ENCODE measurements at regions not wholly inside any gene's neighbourhood (a gene's known extent, or its start where the extent isn't known, plus 50 kb on each side); places are given as distances from the start of the nearest gene placed in this dataset.

DNA sequence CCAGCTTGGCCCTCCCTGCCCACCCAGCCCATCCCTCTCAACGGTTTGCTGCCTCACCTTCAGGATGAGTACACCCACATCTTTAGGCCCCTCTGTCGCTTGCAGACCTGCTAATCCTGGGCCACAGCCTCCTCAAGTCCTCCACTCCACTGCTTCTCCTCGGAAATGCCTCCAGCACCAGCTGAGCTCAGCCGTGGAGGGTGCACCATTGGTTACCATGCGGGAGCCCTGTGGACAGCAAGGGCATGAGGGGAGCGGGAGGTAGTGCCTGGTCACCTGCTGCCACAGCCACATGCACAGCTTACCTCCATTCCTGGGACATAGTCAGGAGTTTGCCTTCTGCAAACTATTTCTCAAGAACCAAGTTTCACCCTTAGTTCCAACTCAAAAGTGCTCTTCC lies 286.3 kb upstream of the ZMIZ1 start:
- peak; percentile 9 for DNase-seq

DNA sequence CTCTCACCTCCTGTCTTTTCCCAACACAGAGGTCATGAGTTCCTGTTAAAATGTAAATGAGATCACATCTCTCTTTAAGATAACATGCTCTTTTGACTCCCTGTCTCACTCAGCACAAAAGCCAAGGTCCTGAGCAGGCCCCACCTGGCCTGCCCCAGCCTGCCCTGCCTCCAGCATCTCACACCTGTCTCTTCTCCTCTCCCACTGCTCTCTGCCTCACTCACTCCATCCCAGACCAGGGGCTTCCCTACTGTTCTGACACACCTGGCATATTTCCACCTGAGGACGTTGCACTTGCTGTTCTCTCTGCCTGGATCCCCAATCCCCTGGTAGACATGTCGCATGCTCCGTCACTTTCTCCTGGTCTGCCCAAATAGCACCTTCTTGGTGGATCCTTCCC lies 285.0 kb upstream of the ZMIZ1 start:
- peak; percentile 13 for DNase-seq

DNA sequence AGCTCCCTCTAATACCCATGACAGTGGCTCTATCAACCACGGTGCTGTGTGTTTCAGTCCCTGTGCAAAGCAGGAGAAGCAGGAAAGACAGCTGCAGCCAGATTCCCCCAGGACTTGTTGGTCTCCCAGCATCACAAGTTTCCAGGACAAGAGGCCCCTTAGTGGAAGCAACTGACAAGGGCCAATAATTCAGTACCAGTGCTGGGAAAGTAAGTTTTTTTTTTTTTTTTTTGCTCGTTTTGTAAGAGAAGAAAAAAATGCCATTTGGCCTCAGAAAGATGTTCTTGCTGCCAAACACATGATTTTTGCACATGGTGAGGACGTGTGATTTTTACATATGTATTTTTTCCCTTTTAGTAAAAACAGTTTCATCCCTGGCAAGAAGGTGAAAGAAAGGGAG lies 284.2 kb upstream of the ZMIZ1 start:
- DNase-seq = peak; percentile 70

DNA sequence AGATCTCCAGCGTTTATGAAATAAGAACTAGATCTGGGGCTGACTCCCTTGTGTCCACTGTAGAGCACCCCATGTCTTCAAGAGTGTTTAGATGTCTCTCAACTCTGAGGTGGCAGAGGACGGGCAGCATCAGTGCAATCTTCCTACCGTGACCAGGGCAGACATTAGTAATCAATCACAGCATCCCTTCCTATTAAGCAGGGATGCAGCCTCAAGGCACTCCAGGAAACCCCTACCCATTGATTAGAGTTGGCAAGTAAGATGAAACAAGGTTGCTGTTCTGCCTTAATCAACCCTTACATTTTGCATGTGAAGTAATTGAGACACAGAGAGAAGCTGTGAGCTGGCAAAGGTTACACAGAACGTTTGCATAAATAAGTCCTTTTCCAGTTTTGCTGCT lies 283.7 kb upstream of the ZMIZ1 start:
- peak; percentile 20 for DNase-seq

DNA sequence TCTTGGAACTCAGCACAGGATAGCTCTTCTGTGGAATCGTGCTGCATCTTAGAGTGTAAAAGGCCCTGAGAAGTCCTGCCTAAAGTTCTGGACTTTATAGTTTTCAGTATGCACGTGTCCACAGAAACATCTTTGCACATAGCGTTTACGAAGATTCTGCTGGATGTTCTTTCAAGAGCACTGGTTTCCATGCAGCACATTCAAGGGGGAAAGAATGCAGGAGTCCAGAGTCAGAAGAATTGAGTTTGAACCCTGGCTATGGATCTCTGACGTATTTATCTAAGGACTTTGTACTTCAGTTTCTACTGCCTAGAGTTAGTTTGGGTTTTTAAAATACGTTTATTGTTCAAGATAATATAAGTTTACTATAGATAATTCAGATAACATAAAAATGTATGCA lies 282.8 kb upstream of the ZMIZ1 start:
- peak; percentile 2 for DNase-seq

DNA sequence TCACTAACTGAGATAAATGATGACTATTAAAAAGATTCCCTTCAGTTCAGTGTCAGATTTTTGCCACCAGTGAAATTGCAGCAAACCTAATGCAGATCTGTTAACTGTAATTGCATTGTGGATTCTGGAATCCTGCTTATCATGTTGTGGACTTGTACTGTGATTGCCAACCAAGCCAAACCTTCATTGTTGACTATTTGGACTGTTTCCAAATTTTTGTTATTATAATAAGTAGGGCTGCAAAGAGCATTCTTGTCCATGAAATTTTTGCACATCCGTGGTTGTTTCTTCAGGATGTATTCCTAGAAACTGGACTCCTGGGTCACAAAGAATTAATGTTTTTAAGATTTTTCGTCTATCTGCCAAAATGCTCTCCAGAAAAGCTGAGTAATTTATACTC lies 281.6 kb upstream of the ZMIZ1 start:
- DNase-seq = peak; percentile 1

DNA sequence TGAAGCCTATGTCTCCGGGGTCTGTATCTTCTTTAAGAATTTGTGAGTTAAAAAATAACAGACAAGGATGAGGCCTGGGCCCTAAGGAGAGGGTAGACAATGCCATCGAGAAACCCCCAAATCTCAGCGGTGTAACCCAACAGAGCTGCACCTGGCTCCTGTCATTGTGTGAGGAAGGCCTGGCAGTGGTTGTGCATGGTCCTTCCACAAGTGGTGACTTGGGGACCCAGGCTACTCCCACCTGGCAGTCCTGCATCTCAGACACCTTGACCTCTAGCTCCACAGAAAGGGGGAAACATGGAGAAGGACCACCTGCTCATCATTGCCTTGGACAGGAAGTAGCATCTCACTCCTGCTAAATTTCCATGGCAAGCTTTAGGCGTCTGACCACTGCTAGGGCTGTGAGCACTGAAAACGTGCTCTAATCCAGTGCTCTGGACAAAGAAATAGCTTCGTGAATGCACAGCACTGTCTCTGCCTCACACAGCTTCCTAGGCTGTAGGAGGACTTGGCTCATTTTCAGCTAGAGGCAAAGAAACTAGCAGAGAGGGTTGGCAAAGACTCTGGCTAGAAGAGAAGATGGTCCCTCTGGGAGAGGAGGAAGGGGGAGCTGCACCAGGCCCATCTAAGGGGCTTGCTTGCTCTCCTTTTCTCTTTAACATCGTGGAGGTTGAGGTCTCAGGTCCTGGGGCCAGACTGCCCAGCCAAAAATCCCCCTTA lies 273.9 kb upstream of the ZMIZ1 start:
- peak; percentile 17 for DNase-seq

DNA sequence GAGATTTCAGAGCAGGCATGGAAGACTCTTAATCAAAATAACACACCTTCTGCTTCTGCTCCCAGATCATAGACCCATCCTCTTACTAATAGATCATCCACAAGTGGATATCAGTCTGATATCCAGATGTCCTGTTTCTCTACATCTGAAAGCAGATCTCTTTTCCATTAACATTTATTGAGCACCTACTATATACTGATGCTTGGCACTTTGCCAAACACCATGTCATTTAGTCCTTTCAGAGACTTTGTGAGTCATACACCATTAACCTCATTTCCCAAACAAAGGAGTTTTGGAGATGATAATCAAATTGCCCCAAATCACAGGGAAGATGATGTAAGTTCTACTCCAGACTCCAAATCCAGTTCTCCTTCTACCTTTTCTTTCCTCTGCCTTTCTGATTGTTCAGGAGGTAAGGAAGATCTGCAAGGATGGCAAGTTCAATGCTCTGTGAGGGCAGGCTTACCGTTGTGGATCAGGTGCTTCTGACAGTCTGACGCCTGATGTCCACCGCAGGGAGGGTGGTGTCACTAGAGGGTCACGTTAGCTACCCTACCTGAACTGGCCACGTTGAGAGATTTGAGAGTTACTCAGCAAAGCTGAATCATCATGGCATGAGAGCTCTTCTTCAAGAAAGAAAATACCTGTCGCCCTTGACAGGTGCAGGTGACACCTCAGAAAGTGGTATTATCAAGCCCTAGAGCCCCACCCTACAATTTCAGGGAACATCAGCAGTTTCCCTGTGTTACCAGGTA lies 269.6 kb upstream of the ZMIZ1 start:
- DNase-seq = peak; percentile 1

DNA sequence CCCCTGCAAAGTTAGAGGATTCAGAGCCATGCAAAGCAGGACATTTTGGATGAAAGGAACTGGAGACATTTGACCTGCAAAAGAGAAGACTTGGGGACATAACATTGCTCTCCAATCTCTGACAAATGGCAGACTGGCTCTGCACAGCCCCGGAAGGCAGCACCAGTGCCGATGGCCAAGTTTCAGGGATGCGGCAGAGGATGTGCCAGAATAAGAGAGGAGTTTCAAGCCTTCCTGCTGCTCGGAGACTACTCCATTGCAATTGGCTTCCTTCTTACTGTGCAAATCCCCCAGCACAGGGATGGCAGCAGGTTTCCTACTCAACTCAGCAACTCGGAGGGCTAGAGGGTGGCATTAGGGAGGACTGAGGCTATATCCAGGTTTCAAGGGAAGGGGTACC lies 268.8 kb upstream of the ZMIZ1 start:
- no peak for DNase-seq

DNA sequence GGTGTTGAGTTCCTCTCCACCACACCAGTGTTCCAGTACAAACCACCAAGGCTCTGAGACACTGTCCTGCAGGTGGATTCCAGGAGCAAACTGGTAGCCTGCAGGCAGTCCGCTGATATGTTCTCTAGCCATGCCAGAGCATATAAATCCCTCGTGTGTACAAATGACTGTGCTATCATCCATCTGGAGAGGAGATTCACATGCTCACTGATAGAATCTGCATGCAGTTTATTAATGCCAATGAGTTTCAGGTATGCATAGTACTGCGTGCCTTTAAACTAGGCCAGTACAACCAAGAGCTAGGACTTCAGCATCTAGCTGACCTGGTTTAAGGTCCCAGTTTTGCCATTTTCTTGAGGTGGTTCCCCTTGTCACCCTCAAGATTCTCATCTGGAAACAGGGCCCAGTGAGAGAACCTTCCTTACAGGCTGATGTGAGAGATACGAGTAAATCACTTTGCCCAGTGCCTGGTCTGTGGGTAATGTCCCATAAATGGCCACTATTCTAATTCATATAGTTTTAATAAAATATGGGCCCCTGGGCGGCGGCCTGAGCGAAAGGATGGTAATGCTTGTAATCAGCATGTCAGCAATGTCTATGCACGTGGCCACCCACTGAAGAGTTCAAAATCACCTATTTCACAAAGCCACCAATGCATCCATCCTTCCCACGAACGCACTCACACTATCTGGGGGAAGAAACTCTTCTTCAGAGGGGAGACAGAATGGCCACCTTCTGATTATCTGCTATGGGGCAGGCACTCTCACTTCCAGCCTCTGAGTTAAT lies 268.0 kb upstream of the ZMIZ1 start:
- no peak for DNase-seq

DNA sequence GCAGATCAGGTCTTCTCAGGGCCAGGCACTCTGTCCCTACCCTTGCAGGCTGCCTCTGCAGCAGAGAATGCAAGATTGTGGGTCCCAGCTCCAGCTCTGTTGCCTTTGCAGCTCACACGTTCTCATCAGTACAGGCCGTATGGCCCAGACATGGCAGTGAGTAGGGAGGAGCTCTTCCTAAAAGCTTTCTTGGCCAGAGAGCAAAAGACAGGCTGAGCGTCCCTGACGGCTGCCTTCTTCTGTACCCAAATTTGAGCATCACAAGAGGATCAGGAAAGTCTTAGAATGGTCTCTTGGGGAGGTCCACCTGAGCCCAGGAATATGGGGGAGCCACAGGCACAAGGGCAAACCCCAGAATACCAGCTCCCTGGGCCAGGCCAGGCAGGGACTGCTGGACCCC lies 266.3 kb upstream of the ZMIZ1 start:
- DNase-seq = no peak

DNA sequence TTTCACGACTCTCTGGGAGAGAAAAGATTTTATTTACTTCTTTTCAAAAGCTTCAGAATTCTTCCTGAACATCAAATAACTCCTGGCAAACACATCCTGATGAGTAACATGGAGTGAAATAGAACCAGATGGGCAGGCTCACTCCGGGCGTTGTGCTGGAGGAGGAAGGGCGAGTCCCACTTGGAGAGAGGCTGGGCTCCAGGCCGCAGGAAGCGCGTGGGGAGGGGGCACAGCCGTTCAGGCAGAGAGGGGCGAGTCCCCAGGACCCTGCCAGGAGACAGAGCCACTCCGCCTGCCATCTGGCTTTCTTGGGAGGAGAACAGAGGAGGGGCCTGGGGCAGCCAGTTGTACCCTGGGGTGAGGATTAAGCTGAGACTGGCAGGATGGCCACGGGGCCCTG lies 265.9 kb upstream of the ZMIZ1 start:
- peak; percentile 87 for DNase-seq

DNA sequence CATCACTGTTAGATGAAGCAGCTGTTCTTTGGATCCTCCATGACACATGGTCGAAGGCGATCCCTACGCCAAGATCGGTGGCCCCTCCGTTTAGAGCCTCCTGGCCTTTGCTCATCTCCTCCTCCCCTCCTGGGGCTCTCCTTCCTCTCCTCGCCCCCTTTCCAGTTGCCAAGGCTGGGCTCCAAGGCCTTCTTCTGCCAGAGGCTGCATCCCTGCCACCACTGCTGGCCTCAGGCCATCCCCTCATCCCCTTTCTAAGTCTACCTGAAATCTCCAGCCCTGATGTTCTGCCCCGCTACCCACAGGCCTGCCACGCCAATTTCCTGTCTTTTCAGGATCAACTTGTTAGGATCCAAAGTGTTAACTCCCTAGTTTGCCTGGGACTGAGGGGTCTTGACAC lies 265.1 kb upstream of the ZMIZ1 start:
- DNase-seq = no peak

DNA sequence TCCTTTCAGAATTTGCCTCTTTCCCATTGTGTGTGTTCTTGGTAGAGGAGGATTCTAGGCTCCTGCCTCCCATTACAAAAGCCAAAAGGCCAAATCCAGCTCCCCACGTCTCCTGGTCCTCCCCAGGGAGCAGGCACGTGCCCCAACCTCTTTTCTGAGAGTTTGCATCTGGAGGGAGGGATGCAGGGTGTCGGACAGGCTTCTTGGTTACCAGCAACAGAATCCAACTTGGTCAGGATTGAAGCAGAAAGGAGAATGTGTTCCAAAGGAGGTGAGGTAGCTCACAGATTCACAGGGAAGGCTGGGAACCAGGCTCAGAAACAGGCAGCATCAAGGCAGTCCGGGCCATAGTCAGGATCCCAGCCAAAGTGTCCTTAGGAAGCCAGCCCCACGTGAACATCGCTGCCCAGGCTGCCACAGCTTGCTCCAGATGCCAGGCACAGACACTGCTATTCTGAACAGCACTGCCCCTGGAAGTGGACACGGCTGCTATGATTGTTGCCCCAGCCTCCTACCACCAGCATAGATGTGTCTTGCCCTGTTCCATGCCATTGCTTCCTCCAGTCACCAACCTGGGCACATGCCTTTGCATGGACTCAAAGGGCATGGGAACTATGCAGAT lies 264.2 kb upstream of the ZMIZ1 start:
- DNase-seq = peak; percentile 45

DNA sequence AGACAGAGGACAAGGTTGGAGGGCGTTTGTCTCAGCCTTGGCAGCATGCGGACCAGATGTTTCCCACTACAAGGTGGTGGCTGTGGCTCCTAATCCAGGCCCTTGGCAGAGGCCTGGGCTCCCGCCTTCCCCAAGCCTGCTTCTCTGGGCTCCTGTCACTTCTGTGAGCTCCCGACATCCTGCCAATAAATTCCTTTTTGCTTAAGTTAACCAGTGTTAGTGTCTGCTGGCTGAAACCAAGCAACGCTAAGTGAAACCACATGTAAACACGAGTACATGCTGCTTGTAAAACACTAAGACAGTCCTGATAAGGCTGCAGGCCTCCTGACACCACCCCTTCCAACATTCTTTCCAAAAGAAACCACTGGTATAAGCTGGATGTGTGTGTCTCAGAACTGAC lies 263.6 kb upstream of the ZMIZ1 start:
- DNase-seq = peak; percentile 90

DNA sequence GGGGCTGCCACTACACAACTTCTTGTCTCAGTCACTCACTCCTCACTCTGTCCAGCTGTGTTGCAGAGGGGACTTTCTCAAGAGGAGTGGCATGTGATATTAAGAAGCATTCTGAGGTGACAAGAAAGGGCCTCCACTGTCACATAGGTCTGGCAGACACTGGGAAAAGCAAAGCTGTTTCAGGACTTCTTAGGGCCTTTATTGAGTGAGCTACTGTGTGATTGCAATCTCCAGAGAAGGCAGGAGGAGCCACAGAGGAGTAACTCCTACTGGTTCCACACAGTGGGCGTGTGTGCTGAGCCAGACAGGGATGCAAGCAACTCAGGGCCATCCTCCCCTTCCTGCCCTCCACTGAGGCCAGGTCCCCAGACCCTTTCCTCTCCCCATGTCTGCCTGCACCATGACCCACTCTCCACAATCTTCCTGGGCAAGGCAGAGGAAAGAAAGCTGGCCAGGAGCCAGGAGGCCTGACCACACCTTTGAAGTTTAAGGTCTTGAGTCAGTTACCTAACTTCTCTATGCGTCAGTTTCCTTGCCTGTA lies 262.0 kb upstream of the ZMIZ1 start:
- no peak for DNase-seq

DNA sequence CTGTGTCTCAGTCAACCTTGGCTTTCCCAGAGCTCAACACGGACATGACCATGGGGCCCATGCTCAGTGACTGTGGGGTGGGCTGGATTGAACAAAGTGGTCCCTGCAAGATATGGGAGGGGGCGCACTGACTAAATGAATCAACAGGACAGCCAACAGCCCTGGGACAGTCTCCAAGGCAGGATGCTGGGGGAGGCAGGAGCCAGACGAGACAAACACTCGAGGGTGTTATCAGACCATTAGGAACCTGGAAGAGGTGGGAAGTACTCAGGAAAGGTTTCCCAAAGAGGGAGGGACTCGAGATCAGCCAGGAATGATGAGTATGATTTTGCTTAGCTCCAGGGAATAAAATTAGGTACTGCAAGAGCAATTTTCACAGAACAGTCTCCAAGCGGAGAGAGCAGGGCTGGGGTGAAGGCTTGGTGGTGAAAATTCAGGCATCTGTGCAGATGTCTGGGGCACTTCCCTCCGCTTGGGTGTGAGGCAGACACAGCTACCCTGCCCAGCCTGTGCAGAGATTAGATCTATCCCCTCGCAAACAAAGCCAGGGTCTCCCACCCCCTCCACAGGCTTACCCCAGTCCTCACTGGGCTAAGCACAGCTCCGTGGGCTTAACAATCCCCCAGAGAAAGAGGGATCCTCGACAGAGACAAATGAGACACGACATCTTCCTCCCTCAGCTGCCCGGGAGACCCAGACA lies 261.1 kb upstream of the ZMIZ1 start:
- DNase-seq = no peak

DNA sequence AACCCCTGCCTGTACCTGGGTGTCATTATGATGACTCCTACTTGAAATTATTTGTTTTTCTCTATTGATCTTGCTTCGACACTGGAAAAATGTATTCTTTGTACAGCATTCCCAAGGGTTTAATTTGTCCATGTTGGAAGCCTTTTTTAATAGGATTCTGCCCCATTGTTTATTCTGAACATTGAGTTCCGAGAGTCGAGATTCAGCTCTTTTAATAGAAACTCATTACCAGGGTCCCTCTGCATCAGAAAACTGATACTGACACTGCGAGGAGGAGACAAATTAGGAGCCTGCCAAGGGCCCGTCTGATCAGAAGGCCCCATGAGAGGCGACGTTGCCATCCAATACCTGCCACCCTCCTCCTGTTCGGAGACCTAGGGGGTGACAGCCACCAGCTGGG lies 260.5 kb upstream of the ZMIZ1 start:
- DNase-seq = no peak

DNA sequence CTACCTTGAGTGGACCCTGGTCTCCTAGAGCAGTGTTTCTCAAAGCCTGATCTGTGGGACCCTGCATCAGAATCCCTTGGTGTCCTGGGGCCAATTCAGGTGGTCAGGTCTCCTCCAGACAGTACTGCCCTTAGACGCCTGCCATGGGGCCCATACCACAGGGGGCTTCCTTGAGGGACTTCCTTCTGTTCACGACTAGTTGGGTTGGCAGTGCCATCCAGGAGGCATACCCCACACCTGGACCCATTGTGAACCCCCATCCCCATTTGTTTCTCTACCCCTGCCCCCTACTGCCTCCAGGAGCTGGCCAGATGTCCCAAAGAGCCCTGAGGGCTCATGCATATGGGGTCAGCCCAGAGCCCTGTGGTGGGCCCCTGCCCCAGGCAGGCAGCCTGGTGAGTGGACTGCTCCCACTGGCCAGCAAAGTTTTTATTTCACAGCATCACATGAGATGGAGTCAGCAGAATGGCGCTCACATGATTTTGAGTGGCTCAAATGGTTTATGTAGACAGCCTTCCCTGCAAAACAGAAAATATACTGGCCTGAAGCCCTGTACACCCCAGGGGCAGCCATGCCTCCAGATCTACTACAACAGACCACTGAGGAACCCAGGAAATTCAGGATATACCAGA lies 259.9 kb upstream of the ZMIZ1 start:
- no peak for DNase-seq

DNA sequence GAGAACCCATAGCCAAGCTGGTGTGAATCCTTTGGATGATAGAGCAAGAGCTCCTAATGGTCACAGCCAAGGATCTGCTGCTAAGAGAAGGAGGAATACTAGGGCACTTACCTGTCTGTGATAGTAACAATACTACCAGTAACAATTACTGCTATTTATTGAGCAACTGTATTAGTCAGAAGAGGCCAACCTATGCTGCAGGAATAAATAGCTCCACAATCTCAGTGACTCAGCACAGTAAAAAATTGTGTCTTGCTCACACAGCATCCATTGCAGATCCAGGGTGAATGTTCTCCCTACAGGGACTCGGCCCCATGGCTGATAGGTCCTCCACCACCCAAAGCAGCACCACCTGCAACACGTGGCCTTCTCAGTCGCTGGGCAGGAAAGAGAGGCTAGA lies 257.6 kb upstream of the ZMIZ1 start:
- DNase-seq = no peak

DNA sequence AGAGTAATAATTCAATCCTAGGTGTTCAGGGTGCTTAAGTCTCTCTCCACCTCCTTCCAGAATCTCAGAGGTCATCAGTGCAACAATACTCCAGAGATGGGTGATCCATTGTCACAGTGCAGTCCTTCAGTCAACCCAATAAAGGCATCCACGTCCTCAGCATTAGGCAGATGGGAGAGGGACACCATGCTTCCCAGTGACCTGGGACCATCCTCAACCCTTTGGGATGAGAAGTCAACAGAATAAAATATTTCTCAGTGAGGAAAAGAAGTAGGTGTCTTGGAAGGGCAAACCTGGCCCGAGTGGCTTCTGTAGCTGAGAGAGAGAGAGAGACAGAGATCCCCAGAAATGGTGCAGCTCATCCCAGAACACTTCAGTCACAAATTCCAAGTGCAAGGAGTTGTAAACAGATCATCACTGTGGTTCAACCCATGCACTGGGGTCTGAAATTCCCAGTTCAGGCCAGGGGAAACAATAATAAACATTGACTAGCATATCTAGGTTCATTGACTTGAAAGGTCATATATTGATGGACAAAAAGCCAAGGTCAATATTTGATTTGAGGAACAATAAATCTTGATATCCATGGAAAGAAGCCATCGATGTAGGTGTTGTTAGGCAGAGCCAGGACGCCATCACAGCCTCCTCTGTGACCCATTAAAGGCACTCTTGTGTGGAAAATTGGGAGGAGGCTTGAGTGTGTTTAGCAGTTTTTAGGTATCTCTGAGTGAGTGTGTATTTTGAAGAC lies 256.0 kb upstream of the ZMIZ1 start:
- DNase-seq = no peak

Data from right hindlimb (tissue), 1 donor.